ENCODE measurements at regions not wholly inside any gene's neighbourhood (a gene's known extent, or its start where the extent isn't known, plus 50 kb on each side); places are given as distances from the start of the nearest gene placed in this dataset.

DNA sequence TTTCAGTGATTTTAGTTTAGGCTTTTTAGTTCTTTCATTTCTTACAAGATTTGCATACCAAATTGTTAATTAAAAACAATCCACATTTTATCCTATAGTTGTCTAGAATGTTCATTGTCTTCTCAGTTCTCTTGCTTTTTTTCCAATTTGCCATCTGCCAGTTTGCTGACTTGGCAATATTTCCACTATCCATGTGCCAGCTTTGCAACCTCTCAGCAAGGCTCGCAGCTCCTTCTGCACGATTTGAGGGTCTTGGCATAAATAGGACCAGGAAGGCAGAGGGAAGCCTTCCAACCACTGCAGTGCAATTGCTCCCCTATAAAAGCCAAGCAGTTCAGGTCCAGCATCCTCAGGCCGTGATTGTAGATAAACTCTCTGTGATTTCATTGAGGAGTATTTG, 306.8 kb upstream of the FMN2 start:
- no peak for DNase-seq (ENCODE audit: low read depth)
- H3K4me3 ChIP-seq (ENCODE audit: low read length) = no peak overlapping the region
- TF ChIP-seq, protein P1, sequence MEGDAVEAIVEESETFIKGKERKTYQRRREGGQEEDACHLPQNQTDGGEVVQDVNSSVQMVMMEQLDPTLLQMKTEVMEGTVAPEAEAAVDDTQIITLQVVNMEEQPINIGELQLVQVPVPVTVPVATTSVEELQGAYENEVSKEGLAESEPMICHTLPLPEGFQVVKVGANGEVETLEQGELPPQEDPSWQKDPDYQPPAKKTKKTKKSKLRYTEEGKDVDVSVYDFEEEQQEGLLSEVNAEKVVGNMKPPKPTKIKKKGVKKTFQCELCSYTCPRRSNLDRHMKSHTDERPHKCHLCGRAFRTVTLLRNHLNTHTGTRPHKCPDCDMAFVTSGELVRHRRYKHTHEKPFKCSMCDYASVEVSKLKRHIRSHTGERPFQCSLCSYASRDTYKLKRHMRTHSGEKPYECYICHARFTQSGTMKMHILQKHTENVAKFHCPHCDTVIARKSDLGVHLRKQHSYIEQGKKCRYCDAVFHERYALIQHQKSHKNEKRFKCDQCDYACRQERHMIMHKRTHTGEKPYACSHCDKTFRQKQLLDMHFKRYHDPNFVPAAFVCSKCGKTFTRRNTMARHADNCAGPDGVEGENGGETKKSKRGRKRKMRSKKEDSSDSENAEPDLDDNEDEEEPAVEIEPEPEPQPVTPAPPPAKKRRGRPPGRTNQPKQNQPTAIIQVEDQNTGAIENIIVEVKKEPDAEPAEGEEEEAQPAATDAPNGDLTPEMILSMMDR (conservative IDR thresholded peaks at IDR 0.05; ENCODE audit: low read length) = no peak

DNA sequence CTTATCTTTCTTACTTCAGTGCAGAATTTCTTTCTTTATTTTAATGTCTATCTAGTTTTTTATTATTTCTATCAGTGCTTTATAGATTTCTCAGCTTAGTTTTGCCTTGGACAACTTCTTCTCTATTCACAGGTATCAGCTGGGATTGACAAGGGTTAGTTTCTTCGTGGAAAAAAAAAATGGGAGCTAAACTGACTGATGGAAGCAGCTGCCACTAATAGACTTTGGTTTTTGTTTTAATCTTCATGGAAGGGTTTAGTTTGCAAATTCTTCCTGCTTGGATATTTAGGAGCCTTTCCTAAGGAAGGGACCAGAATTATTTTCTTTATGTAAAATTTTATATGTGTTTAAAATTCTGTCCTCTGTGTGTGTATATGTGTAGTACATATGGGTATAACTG, 306.1 kb upstream of the FMN2 start:
- DNase-seq (ENCODE audit: low read depth) = no peak
- H3K4me3 ChIP-seq (ENCODE audit: low read length) = no peak overlapping the region
- TF ChIP-seq, protein P1 (conservative IDR thresholded peaks at IDR 0.05; ENCODE audit: low read length) = no peak

DNA sequence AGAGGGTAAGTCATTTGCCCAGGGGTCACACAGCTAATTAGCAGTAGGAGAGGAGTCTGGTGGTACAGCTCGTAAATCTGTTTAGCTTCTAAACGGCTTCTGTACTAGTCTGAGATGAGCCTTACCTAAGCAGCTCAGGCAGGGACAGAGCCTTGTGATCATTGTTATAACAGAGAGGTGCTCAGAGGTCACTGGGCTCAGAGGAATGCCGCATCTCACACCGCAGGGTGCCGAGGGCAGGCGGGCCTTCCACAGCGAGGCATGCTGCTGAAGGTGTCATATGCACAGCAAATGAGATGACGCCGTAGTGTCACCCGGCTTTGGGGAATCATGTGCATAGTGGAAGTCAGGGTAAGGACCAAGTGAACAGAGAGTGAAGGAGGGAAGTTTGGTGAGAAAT, 305.2 kb upstream of the FMN2 start:
- TF ChIP-seq, protein P1 (conservative IDR thresholded peaks at IDR 0.05; ENCODE audit: low read length) = no peak
- no peak overlapping the region for H3K4me3 ChIP-seq (ENCODE audit: low read length)
- DNase-seq (ENCODE audit: low read depth) = no peak

DNA sequence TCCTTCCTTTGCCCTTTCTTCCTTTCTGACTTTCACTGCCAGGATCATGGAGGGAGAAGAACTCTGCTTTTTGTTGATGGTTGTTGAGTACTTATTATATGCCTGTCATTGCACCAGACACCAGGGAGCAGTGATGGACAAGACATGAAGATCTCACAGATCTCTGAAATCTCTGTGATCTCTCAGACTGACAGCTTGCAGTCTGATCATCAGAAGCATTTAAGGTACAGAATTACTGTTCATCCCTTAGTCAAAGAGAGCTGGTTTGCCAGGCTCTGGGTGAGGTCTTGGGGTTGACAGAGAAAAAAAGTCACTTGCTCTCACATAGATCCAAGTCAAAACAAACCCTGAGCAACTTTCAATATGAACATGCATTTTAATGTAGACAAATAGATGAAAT, 299.5 kb upstream of the FMN2 start:
- no peak overlapping the region for H3K4me3 ChIP-seq (ENCODE audit: low read length)
- TF ChIP-seq, protein P1 (conservative IDR thresholded peaks at IDR 0.05; ENCODE audit: low read length) = no peak

DNA sequence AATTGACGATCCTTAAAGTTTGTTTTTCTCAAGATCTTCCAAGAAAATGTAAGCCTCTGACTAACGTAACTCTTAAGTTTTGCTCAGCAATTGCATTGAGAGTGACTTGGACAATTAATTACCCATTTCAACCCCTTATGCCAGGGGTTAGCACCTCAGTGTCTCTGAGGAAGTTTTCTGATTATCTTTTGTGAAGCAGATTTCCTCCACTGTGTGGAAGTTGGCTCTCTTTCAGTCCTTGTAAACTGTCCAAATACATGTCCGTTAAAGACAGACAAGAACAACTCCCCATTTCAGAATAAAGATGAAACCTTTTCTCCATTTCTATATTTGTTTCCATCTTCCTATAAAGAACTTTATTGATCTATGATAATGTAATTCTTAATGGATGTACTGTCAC, 296.4 kb upstream of the FMN2 start:
- no peak for DNase-seq (ENCODE audit: low read depth)
- H3K4me3 ChIP-seq (ENCODE audit: low read length) = no peak overlapping the region
- TF ChIP-seq, protein P1 (conservative IDR thresholded peaks at IDR 0.05; ENCODE audit: low read length) = no peak

More for the DNA sequence above, 299.5 kb upstream of the FMN2 start:
- no peak for DNase-seq (ENCODE audit: low read depth)

DNA sequence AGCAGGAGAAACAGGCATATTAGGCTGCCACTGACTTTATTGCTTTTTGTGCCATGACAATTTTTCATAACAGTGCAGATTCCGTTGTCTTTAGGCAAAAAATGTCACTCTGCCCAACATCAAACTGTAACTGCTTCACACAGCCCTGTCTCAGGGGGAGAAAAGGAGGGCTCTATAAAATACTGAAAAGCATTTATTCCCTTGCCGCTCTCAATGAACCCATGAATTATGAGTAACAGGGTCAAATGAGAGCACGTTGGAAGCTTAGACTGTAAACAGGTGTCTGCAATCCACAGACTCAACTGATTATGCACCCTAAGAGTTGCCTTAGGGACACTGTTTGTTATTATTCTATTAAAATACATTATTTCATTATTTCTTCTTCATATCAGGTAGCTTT, 292.1 kb upstream of the FMN2 start:
- no peak overlapping the region for H3K4me3 ChIP-seq (ENCODE audit: low read length)
- DNase-seq (ENCODE audit: low read depth) = no peak
- TF ChIP-seq, protein P1 (conservative IDR thresholded peaks at IDR 0.05; ENCODE audit: low read length) = no peak

DNA sequence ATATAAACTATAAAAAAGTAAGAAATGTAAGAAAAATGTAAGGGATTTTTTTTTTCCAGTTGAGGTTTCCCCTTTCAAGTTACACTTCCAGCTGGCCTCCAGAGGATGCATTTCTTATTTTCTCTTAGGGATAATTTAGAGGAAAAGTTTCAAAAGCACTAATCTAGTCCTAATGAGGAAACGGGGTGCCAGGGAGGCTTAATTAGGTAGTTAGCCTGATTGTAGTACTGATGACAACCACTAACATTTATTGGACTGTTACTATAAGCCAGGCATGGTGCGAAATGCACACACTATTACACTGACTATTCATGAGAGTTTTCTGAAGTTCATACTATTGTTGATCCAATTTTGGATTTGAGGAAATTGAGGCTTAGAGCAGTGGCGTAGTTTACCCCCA, 290.8 kb upstream of the FMN2 start:
- H3K4me3 ChIP-seq (ENCODE audit: low read length) = no peak overlapping the region
- no peak for DNase-seq (ENCODE audit: low read depth)
- TF ChIP-seq, protein P1 (conservative IDR thresholded peaks at IDR 0.05; ENCODE audit: low read length) = no peak

Measured in AG10803 (cell line).